Endothelial cell of umbilical vein (primary cell): ENCODE measurements at regions not wholly inside any gene's neighbourhood (a gene's known extent, or its start where the extent isn't known, plus 50 kb on each side); places are given as distances from the start of the nearest gene placed in this dataset.

Experiments
- BruUV-seq: library from RNA; stranded (reverse); fragments of 400-500 nt; replicated peaks from 2 replicates; lab custom pipeline; 2021; lab: Mats Ljungman, UMichigan
- CTCF ChIA-PET: fragments of 300-600, 350-600 bp; sonication (Branson Sonifier 250); formaldehyde crosslinking; loops from one replicate; lab custom pipeline; 2021; ENCODE audit warnings: antibody characterized with exemption, inconsistent platforms; lab: Charles Lee
- POLR2A ChIA-PET: fragments of 300-600, 350-600 bp; sonication (Branson Sonifier 250); formaldehyde crosslinking; loops from one replicate; lab custom pipeline; 2021; ENCODE audit warnings: antibody characterized with exemption, inconsistent platforms; lab: Charles Lee
- DNase-seq: peaks from one replicate; pipeline ENCODE4 v3.0.0-alpha.2; 2011; ENCODE audit warnings: low read depth, low spot score
- FAIRE-seq: peaks from 2 replicates; lab custom pipeline; 2011; peaks lifted over from hg19 to GRCh38; lab: Jason Lieb, UNC
- H2AFZ ChIP-seq: 2 replicates; pipeline ENCODE4 v1.6.0; 2012; ENCODE audit warnings: low read depth, low read length, control low read depth, inconsistent platforms
- H3K27ac ChIP-seq: 2 replicates; pipeline ENCODE4 v1.5.1; 2011; ENCODE audit warnings: low read depth, mild to moderate bottlenecking, control low read depth, low read length, moderate library complexity; ENCODE audit not compliant: insufficient read depth
- H3K27me3 ChIP-seq, 2 experiments: 2 replicates each; pipeline versions ENCODE4 v1.6.0 to v1.6.1; 2011; ENCODE audit warnings: low read length in 2 of 2, mixed read lengths in 1 of 2; ENCODE audit not compliant: control insufficient read depth in 2 of 2, insufficient read depth in 2 of 2
- H3K36me3 ChIP-seq, 2 experiments: 2 replicates in 1 of 2; 3 replicates in 1 of 2; pipeline ENCODE4 v1.5.1; 2011; ENCODE audit warnings: low read length in 2 of 2, mild to moderate bottlenecking in 1 of 2, moderate library complexity in 1 of 2; ENCODE audit not compliant: control insufficient read depth in 2 of 2, insufficient read depth in 2 of 2; ENCODE audit errors: extremely low read depth in 1 of 2
- H3K4me1 ChIP-seq: 3 replicates; pipeline ENCODE4 v1.5.1; 2011; ENCODE audit warnings: mild to moderate bottlenecking, low read length; ENCODE audit not compliant: control insufficient read depth, insufficient read depth; ENCODE audit errors: extremely low read depth
- H3K4me2 ChIP-seq: 2 replicates; pipeline ENCODE4 v1.6.1; 2011; ENCODE audit warnings: low read length, control low read depth, mixed read lengths; ENCODE audit not compliant: insufficient read depth
- H3K4me3 ChIP-seq, 3 experiments: fragments of 200-600 bp in 1 of 3; sonication (generic), shearing (Covaris generic) in 1 of 3; replicated peaks in 1 of 3; 2 replicates each; pipeline ENCODE4 v1.5.1; 2011 to 2016; ENCODE audit warnings: control low read depth in 3 of 3, low read length in 3 of 3, mild to moderate bottlenecking in 2 of 3, inconsistent platforms in 1 of 3, low read depth in 1 of 3, moderate library complexity in 1 of 3; ENCODE audit not compliant: insufficient read depth in 1 of 3
- H3K79me2 ChIP-seq: 2 replicates; pipeline ENCODE4 v1.6.0; 2012; ENCODE audit warnings: low read length, inconsistent platforms; ENCODE audit not compliant: control insufficient read depth, insufficient read depth
- H3K9ac ChIP-seq: replicated peaks from 2 replicates; pipeline ENCODE3; 2011; ENCODE audit warnings: low read length, control low read depth; ENCODE audit not compliant: insufficient read depth; ENCODE audit errors: extremely low read depth
- H3K9me1 ChIP-seq: replicated peaks from 3 replicates; pipeline ENCODE4 v1.6.0; 2011; ENCODE audit warnings: mild to moderate bottlenecking, low read length; ENCODE audit not compliant: control insufficient read depth, insufficient read depth; ENCODE audit errors: extremely low read depth
- H3K9me3 ChIP-seq: replicated peaks from 2 replicates; pipeline ENCODE4 v1.5.1; 2012; ENCODE audit warnings: low read length, inconsistent platforms; ENCODE audit not compliant: control insufficient read depth, insufficient read depth
- H4K20me1 ChIP-seq: replicated peaks from 2 replicates; pipeline ENCODE3; 2011; ENCODE audit warnings: mild to moderate bottlenecking, low read length; ENCODE audit not compliant: control insufficient read depth, insufficient read depth; ENCODE audit errors: extremely low read depth
- EZH2 ChIP-seq: IDR thresholded peaks from 2 replicates; pipeline ENCODE4 v1.6.1; 2012; ENCODE audit warnings: borderline replicate concordance, low read depth, mild to moderate bottlenecking, moderate library complexity, low read length, inconsistent platforms; ENCODE audit not compliant: severe bottlenecking
- FOS ChIP-seq: IDR thresholded peaks from 2 replicates; pipeline ENCODE4 v1.6.1; 2011; ENCODE audit warnings: mild to moderate bottlenecking, low read length, moderate library complexity, borderline replicate concordance; ENCODE audit not compliant: insufficient read depth
- GATA2 ChIP-seq: IDR thresholded peaks from 2 replicates; pipeline ENCODE4 v1.7.0; 2011; ENCODE audit warnings: low read depth, mild to moderate bottlenecking, moderate library complexity, mixed read lengths, low read length; ENCODE audit not compliant: insufficient read length, insufficient read depth
- JUN ChIP-seq: IDR thresholded peaks from 2 replicates; pipeline ENCODE4 v1.6.1; 2011; ENCODE audit warnings: borderline replicate concordance, low read depth; ENCODE audit not compliant: insufficient read length, insufficient read depth
- MAX ChIP-seq: IDR thresholded peaks from 2 replicates; pipeline ENCODE4 v1.6.1; 2011; ENCODE audit not compliant: insufficient read depth, insufficient read length
- MYC ChIP-seq: IDR thresholded peaks from one replicate; pipeline ENCODE4 v1.6.1; 2011; ENCODE audit warnings: mild to moderate bottlenecking, low read depth, low read length
- POLR2A ChIP-seq: IDR thresholded peaks from 2 replicates; pipeline ENCODE4 v1.6.1; 2012; ENCODE audit warnings: low read depth, mild to moderate bottlenecking, control low read depth, low read length
- POLR2AphosphoS5 ChIP-seq: IDR thresholded peaks from 2 replicates; pipeline ENCODE4 v1.6.1; 2012; ENCODE audit warnings: low read depth, mild to moderate bottlenecking, control low read depth, low read length, moderate library complexity; ENCODE audit not compliant: insufficient read depth
- dilution Hi-C: fragments of 300-500 bp; cut with MboI; formaldehyde crosslinking; loops from one replicate; pipeline ENCODE4 v1.15.0; 2019; ENCODE audit warnings: low sequenced_read_pairs; ENCODE audit not compliant: extremely low pct_ligation_motif_present
- intact Hi-C: fragments of 100-400 bp; cut with micrococcal nuclease; formaldehyde crosslinking; loops from one replicate; pipeline ENCODE4 v1.10.0; 2022
- TF ChIP-seq, protein P1 (sequence below), 2 donors: IDR thresholded peaks; 1 replicate in 1 of 2; 2 replicates in 1 of 2; pipeline ENCODE4 v1.5.1; 2011; ENCODE audit warnings: low read length in 2 of 2, mild to moderate bottlenecking in 2 of 2, moderate library complexity in 2 of 2, control low read depth in 1 of 2, inconsistent platforms in 1 of 2, low read depth in 1 of 2; ENCODE audit not compliant: insufficient read depth in 1 of 2; ENCODE audit errors: extremely low read depth in 1 of 2

GRCh38 chr13:105142556-105142955 lies 1392.9 kb downstream of the EFNB2 start:
- no peaks in the 10 kb centered on the region for H3K79me2 ChIP-seq
- DNase-seq (peak; percentile 40), FAIRE-seq (no peak)
- no peak for TF ChIP-seq GATA2
- TF ChIP-seq FOS = no peak
- TF ChIP-seq JUN = no peak
- no peak for TF ChIP-seq POLR2AphosphoS5
- no peaks in the 10 kb centered on the region for H4K20me1 ChIP-seq
- no peaks in the 10 kb centered on the region for H3K9me1 ChIP-seq
- intact Hi-C loops (no loop called here), dilution Hi-C loops (no loop called here)
- ChIA-PET POLR2A (no interaction called here), CTCF (interaction anchor here (0.6 kb wide), 1 partner anchor 27 kb away, joined by 3 read pairs; no protein-coding TSS in a partner anchor)
- no peaks in the 10 kb centered on the region for H3K36me3 ChIP-seq
- no peak overlapping the region for H2AFZ ChIP-seq
- no peaks in the 10 kb centered on the region for H3K9me3 ChIP-seq
- BruUV-seq = no TSS peak
- no peak overlapping the region for H3K4me2 ChIP-seq
- H3K4me1 ChIP-seq = no peaks in the 10 kb centered on the region
- H3K4me3 ChIP-seq = no peak overlapping the region
- H3K27ac ChIP-seq = no peak overlapping the region
- H3K27me3 ChIP-seq = no peaks in the 10 kb centered on the region
- H3K9ac ChIP-seq = no peak overlapping the region

- H2AFZ ChIP-seq = no peak overlapping the region
- H3K27me3 ChIP-seq = no peaks in the 10 kb centered on the region
- TF ChIP-seq EZH2 (no peak), MAX (no peak), MYC (no peak), GATA2 (no peak), POLR2AphosphoS5 (no peak), POLR2A (no peak), JUN (no peak), FOS (no peak)
- TF ChIP-seq, protein P1, sequence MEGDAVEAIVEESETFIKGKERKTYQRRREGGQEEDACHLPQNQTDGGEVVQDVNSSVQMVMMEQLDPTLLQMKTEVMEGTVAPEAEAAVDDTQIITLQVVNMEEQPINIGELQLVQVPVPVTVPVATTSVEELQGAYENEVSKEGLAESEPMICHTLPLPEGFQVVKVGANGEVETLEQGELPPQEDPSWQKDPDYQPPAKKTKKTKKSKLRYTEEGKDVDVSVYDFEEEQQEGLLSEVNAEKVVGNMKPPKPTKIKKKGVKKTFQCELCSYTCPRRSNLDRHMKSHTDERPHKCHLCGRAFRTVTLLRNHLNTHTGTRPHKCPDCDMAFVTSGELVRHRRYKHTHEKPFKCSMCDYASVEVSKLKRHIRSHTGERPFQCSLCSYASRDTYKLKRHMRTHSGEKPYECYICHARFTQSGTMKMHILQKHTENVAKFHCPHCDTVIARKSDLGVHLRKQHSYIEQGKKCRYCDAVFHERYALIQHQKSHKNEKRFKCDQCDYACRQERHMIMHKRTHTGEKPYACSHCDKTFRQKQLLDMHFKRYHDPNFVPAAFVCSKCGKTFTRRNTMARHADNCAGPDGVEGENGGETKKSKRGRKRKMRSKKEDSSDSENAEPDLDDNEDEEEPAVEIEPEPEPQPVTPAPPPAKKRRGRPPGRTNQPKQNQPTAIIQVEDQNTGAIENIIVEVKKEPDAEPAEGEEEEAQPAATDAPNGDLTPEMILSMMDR (IDR thresholded peaks at IDR 0.05; ENCODE audit: extremely low read depth in 1 of 2, insufficient read depth in 1 of 2, low read depth in 1 of 2, low read length in 2 of 2) = no peak
- no peak overlapping the region for H3K27ac ChIP-seq
- H3K9me1 ChIP-seq = no peaks in the 10 kb centered on the region
- no TSS peak for BruUV-seq
- FAIRE-seq (no peak), DNase-seq (peak; percentile 29)
- no peaks in the 10 kb centered on the region for H4K20me1 ChIP-seq
- H3K9ac ChIP-seq = no peak overlapping the region
- dilution Hi-C loops = no loop called here
- POLR2A ChIA-PET = no interaction called here
- H3K4me3 ChIP-seq = no peak overlapping the region
- no peaks in the 10 kb centered on the region for H3K79me2 ChIP-seq
- H3K9me3 ChIP-seq = no peaks in the 10 kb centered on the region
- CTCF ChIA-PET = no interaction called here
- H3K4me2 ChIP-seq = no peak overlapping the region
- intact Hi-C loops = no loop called here
- H3K4me1 ChIP-seq = no peaks in the 10 kb centered on the region
- H3K36me3 ChIP-seq = no peaks in the 10 kb centered on the region
Observed at GRCh38 chr13:105139380-105140285, 1395.8 kb downstream of the EFNB2 start.
